Limb (tissue), 2 donors: ENCODE measurements at regions not wholly inside any gene's neighbourhood (a gene's known extent, or its start where the extent isn't known, plus 50 kb on each side); places are given as distances from the start of the nearest gene placed in this dataset.
"Not testable (repeated sequence)": the region's sequence is repeated elsewhere in the genome, so short reads cannot be mapped to it uniquely, and the experiment has no call there.

ENCODE experiments used
- DNase-seq, 2 donors: peaks; one replicate each; pipeline ENCODE4 v3.0.0-alpha.2; 2016; ENCODE audit errors: extremely low spot score in 2 of 2

DNA sequence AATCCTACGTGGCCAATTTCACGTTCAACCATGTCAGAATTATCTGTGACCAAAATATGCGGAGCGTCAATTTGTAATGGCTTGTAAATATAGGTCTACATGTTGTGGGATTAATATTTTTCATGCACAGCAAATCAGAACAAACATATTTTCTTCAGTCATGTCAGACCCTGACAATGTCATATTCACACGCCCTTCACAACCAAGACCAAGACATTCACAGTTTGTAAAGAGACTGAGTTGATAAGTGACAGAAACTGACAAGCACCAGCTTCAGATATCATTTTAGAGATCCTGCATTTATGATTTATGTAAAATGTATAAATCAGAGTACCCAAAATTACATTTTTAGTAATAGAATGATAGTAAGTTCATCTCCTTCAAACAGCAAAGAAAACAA is 57.3 kb upstream of the NOVA1 start:
- no peak for DNase-seq

DNA sequence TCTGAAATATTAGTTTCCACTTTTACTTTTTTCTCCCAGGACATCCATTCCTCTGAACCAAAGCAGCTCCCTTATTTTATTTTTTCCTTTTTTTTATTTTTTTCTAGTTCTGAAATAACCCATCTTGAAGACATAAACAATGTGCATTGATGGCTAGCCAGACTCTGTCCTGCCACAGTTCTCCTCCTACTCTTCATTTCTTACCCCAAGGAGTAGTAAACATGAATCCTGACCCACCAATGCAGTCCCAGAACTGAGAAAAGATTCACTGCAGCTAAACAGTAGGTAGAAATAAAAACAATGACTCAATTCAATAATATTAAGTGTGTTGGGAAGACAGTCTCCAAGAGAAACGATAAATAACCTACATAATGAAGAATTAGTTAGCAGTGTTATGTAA is 65.7 kb upstream of the NOVA1 start:
- DNase-seq, result no peak

DNA sequence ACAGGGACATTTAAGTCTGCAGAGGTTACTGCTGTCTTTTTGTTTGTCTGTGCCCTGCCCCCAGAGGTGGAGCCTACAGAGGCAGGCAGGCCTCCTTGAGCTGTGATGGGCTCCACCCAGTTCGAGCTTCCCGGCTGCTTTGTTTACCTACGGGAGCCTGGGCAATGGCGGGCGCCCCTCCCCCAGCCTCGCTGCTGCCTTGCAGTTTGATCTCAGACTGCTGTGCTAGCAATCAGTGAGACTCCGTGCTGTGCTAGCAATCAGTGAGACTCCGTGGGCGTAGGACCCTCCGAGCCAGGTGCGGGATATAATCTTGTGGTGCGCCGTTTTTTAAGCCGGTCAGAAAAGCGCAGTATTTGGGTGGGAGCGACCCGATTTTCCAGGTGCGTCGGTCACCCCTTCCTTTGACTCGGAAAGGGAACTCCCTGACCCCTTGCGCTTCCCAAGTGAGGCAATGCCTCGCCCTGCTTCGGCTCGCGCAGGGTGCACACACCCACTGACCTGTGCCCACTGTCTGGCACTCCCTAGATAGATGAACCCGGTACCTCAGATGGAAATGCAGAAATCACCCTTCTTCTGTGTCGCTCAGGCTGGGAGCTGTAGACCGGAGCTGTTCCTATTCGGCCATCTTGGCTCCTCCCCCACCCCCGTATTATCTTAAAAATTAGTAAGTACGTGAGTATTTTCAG is 81.0 kb upstream of the NOVA1 start:
- DNase-seq, result not testable (repeated sequence)

DNA sequence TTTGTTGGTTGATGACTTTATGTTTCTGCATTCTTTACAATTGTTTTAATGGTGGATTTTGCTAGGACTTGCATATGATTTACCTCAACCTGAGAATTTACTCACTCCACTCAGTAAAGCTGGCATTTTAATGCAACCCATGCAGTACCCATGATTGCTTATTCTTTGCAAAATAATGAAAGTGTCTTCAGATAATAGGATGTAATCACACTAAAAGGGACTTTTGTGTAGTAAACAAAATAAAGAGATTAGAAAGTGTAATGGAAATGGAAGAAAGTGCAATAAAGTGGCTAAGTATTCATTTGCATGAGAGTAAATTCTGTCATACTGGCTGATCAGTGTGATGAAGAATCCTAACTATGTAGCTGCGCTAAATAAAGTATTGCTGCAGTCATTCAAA is 87.6 kb upstream of the NOVA1 start:
- DNase-seq, result no peak

DNA sequence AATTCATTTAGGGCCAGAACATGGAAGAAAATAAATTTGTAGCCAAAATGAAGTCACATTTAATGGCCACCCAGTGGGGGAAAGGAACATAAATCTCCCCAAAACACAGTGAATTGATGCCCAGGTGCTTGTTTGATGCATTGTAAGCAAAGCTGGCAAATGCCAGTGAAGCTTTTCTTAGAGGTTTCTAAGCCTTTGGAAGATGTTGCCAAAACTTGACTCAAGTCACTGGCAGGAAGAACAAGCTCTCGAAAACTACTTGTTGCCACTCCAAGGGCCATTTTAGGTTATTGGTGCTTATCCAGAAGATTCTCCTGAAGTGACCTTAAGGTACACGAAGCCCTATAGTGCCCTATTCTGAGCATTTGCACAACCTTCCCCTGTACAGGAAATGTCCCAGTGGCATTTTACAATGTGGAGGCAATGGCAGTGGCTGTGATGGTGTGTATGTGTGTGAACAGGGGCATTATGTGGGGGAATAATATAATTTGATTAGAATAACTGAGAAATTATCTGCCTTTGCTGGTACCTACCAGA is 89.5 kb upstream of the NOVA1 start:
- DNase-seq, result no peak

DNA sequence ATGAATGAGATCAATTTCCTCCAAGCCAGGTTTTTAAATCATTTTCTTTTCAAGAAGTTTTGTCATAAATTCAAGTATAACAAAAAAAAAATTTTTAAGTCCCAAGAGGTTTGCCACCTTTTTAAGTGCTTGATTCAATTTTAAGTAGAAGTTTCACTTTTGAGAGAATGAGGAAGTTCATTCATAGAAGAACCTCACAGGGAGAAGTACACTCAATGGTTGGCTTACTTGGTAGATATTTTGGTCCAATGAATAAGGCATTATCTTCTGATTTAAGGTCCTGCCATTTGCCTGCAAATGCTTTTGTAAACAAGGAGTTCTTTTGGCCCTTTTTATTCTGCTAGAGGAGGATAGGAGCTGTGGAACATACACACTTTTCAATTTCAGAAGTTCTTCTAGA is 96.7 kb upstream of the NOVA1 start:
- no peak for DNase-seq

DNA sequence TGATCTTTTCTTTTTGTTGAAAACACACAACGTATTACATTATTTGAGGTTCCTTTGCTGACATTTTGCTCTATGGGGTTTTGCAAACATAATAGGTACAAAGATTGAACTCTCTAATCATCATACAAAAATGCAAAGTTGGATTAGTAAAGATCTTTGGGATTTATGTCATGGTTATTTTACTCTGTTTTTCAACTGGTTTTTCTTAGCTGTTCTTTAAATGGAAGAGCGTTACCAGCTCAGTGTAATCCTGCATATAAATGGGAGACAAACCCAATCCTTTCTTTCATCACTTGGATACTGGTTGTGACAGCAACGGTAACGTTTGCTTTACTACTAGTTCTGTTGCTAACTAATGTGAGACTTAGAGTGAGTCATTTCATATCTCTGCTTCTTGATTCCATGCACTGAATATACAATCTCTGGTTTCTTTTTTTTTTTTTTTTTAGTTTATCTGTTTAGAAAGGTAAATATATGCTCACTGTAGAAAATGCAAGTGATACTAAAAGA is 104.9 kb upstream of the NOVA1 start:
- no peak for DNase-seq

DNA sequence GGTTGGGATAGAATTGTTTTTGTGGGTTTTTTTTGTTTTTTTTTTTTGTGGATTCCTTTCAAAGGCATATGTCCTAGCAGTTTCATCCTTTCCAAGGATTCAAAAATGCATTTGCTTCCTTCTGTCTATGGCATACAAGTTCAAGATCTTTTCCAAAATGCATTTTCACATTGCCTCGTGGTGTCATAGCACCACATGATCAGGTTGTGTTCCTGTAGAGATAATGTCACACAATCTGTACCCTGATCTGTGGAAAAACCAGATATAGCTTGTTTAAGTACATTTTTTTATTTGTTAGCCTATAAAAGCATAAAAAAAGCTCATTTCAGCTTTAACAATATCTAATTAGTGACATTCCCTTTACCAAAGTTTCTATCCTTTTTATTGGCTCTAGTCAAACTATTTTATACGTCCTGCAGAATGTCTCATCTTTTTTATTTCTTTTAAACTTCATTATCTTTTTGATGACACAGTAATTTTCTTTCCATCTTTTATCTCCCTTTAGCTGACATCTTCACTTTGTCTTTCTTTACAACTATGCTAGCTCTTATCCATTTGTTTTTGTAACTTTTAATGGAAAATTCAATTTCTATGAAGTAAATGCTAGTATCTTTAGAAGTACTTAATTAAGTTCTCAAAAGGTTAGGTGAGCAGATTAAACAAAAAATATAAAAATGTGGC is 106.0 kb upstream of the NOVA1 start:
- no peak for DNase-seq

DNA sequence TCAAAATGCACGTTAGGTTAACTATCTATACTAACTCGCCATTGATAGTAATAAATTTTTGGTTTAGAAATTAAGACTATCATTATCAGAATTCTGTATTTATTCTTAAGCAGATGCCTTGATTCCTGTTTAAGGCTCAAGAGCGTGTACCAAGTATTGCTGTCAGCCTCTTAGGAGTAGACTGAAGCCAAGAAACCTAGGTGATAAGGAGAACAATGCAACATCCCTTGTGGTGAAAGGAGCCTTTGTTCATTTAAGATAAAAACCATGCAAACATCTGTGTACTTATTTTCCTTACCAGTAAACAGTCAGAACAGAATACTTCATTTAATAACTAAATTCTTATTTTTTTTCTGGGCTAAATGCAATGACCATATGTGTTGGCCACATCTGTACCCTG is 109.4 kb upstream of the NOVA1 start:
- no peak for DNase-seq

DNA sequence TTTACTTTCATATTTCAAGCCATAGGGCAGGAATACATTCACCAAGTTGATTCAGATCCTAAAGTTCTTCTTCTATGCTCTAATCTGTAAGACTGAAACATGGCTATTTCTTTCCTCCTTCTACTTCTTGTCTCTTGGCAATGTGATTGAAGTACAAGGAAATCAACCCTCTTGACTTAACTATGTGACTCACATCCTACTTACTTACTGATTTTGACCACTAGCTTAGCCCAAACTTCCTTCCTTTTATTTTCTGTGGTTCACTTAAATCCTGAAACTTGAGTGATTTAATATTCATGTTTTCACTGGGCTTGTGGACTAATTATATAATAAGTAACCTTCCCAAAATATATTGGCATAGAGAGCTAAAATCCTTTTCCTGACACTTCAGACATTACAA is 111.2 kb upstream of the NOVA1 start:
- DNase-seq, result no peak

DNA sequence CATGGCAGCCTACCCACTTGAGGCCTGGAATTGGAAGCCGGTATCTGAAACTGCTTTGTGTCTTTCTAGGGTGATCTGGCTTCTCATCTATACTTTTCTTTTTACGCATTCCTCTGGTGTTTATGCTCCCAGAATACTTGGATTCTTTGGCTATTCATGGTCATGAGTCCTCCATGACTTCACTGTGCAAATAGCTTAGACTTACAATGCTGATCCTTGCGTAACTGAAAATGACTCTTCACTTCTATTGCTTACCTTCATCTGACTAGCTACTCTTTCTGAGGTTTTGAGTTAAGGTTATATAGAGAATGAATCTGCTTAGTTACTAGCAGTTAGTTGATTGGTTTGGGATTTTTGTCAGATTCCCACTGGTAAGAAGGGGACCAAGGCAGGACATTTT is 121.7 kb upstream of the NOVA1 start:
- no peak for DNase-seq

DNA sequence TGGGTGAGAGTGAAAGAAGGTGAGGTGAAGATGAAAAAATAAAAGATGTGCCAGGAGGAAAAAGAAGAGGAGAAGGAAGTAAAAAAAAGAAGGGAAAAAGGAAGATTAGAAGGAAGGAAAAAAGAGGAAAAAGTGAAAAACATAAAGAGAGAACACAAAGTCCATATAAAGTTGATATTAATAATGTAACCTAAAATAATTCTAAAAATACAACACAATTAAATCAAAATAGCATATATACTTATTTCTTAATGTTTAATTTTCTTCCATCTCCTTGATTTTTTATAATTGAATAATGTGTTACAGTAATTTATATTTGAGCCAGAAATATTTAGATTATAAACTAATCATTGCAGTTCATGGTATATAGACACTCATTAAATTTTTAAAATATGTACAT is 124.4 kb upstream of the NOVA1 start:
- no peak for DNase-seq

DNA sequence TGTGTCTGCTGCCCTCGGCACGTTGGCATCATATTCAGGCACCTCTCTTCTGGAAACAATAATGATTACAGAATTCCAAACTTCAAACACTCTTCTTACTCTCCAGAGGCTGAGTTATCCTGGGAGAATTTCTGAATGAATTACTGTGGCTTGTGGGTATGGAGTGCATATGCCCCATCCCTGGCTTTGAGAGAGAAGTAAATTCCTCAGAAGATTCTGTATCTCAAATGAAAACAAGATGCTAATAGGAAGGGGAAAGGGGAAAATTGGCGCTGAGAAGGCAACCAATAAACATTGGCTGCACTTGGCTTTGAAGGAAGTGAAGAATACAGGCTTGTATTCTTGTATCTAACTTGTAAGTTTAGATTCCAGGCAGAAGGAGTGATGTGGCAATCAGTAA is 132.0 kb upstream of the NOVA1 start:
- no peak for DNase-seq

DNA sequence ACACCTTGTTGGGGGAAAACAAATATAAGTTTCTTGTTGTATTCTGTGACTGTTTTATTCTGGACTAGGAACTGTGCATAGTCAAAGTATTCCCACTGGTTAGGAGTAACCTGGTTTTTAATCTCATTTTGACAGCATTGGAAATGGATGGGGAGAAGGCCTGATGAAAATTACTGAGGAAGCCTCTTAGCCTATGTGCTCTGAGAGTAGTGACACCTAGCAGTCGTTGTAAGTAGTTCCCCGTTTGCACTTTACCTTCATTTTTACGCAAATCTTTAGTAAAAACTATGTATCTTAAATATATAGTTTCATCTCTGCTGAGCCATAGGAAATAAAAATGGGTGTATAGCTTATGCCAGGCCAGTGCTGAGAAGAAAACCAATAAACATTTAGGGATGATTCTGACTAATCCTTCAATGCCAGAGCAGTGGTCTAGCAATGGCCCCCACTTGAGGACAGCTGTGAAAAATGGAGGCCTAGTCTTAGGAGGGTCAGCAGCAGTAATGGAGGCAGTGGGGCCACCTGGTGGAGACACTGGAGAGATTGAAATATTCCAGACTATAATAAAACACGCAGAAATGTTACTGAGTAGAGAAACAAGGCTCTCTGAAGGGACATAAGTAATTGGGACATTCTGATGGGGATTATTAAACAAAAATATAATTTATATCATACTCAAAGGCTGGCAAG is 133.2 kb upstream of the NOVA1 start:
- DNase-seq, result no peak

DNA sequence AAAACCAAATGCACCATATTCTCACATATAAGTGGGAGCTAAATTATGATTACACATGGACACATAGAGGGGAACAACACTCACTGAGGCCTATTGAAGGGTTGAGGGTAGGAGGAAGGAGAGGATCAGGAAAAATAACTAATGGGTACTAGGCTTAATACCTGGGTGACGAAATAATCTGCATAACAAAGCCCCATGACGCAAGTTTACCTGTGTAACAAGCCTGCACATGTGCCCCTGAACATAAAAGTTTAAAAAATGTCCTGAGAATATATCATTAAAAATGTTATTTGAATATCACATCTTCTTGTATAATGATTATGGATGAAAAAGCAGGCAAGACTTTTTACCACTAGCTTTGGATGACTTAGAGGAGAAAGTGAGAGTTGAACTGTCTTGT is 138.0 kb upstream of the NOVA1 start:
- DNase-seq, result no peak

DNA sequence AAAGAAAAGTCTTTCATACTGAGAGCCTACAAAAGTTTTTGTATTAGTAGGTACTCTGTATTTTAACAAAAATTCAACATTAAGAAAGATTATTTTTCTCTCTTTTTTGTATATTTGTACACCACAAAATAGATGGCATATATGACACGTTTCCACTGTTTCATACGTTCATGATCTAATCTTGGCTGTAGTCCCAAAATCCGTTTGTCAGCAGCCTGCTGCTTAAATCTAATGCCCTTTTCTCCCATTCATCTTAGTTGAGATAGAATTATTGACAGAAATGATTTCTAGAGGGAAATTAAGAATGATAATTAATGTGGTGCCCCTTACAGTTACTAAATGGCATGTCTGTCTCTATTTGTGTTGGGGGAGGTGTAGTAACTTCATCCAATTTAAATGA is 140.7 kb upstream of the NOVA1 start:
- DNase-seq, result no peak

DNA sequence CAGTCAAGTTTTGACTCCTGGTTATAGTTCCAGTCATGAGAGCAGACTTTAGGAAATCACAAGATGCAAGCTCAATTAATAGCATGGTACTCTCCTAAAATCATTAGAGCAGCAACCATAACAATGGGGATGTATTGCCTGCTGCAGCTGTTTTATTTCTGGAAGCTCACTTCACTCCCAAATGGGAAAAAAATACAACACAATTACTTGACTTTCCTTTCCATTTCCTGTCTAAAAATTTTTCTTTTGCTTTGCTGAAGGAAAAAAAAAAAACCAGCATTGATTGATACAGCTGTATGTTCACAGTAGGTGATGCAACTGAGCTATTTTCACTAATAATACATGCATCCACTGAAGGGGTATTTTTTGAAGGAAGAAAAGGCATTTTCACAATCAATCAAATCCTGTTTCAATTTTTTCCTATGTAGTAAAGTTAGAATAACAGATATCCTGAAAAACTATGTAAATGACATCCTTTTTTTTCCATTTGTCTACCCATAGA is 143.9 kb upstream of the NOVA1 start:
- DNase-seq, result no peak

DNA sequence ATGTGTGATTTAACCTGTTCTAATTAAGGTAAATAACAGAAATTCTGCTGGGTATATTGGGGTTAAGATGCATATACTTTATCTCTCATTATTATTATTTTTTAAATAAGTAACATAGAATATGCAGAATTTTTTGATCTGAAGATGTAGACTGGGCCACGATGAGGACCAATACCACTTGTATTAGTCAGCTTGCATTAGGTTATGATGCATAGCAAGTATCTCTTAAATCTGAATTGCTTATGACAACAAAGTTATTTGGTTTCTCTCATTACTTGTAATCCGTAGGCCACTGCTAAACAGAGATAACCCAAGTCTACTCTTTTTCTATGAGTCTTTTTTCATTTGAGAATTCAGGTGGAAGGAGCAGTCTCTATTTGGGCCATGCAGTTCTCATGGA is 145.5 kb upstream of the NOVA1 start:
- no peak for DNase-seq

DNA sequence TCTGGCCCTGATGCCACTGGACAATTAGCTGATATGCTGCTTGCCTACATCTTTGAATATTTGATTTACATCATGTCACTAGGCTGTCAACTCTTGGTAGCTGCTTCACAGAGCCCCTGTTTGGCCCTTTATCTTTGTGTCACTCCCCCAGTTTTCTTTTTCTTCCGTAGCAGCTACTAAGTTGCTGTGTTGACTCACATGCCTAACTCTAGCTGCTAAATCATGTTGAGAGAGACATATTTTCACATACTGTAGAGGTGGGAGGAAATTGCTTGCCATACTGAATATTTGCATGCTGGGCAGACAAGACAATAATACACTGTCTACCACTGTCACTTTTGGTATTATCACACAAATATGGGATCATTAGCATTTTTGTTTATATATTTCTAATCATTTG is 147.1 kb upstream of the NOVA1 start:
- DNase-seq, result no peak

DNA sequence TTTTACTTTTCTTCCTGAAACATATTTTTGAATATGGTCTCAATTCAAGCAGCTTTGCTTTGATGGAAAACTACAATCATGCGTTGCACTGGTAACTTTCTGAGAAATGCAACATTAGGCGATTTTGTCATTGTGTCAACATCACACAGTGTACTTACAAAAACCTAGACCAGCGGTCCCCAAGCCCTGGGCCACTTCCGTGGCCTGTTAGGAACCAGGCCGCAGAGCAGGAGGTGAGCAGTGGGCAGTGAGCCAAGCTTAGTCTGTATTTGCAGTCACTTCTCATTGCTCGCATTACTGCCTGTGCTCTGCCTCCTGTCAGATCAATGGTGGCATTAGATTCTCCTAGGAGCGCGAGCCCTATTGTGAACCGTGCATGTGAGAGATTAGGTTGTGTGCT is 163.7 kb upstream of the NOVA1 start:
- no peak for DNase-seq

DNA sequence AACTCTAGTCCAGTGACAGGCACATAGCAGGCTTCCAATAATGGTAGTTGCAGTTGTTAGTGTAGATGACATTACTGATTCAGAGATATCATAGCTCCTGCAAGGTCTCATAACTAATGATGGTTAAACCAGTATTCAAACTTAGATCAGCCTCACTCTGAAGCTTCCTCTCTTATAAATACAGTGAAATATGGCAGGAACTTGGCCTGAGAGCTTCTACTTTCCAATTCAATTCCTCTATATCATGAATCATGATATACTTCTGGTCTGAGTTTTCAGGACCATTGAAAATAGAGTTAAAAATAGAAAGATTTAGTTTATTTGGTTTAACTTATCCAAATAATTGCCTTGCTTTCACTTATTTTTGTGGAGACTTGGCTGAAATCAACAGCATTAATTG is 167.5 kb upstream of the NOVA1 start:
- no peak for DNase-seq

DNA sequence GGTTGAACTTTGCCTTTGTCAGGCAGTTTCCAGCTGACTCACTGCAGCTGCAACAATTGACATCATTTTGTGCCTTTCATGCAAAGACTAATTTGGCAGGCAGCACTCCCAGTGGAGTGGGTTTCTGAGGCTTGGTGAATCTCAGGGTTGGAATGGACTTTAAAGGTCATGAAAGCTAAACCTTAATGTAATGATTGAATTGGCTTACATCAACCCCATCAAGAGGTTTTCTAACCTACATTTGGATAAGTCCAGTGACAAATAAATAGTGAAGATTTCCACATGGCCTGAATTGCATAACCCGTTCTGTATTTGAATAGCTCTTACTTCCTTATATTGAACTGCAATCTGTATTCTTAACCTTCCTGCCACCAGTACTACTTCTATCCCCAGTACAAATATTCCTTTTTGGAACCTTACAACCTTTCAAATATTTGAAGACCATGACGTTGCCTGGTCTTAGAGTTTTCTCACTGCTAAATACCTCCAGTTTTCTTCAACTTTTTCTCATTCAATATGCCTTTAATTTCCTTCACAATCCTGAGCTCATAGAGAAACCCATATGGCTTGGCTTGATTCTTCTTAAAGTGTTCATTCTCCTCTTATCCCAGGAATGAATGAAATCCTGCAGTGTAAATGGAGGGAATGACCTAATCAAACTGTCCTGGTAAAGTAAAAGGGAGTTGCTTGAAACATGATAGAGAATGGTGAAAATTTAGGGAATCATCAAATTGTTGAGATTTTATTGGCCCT is 168.1 kb upstream of the NOVA1 start:
- DNase-seq, result peak in 1 of 2 donors; percentile 63
